ENCODE measurements at regions not wholly inside any gene's neighbourhood (a gene's known extent, or its start where the extent isn't known, plus 50 kb on each side); places are given as distances from the start of the nearest gene placed in this dataset. TPM values are rescaled to one million over a fixed set of nuclear protein-coding genes. Genes with fewer than 3 reads are reported as not detected.
A peak's percentile ranks its signal among the peaks of the same experiment; 100 is the strongest.
"Not testable (repeated sequence)": the region's sequence is repeated elsewhere in the genome, so short reads cannot be mapped to it uniquely, and the experiment has no call there.

DNA sequence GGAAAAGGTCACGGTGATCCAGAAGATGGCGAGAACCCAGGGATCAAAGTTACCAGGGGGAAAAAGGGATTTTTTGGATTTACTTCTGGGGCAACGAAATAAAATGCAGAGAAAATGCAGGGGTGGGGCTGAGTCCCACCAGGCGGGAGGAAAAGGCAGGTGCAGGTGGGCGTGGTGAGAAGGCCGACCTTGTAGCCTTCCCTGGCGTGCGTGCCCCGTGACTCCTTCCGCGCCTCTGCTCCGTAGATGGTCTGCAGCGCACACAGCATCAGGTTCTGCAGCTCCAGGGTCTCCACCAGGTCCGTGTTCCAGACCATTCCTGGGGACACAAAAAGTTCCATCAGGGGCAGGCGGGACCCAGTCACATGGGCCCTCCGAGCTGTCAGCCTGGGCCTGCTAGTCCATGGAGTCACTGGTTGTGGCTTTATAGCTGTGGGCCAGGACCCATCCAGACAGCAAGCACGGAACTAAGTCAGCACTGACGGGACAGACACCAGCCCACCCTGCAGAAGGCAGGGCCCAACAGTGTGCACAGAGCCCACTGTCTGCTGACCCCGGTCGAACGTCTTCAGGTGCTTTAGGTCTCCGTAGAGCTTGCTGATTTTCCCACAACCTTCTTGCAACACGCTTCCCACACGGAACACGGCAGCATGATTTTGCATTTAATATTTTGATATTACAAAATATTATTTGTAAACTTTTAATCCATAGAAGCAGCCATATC lies 52.4 kb upstream of the LPCAT1 start:
- not testable (repeated sequence) for H4K20me1 ChIP-seq (ENCODE audit: insufficient read depth, poor library complexity, severe bottlenecking); H3K4me2 ChIP-seq; DNase-seq (ENCODE audit: low spot score); H3K4me3 ChIP-seq; H3K27ac ChIP-seq; H3K9me3 ChIP-seq (ENCODE audit: low read depth); H2AFZ ChIP-seq; H3K36me3 ChIP-seq (replicated peaks; ENCODE audit: insufficient read depth, low read depth); H3K79me2 ChIP-seq; H3K4me1 ChIP-seq (ENCODE audit: insufficient read depth); H3K27me3 ChIP-seq; H3K9me2 ChIP-seq (replicated peaks; ENCODE audit: insufficient read depth)
- whole genome bisulfite sequencing (ENCODE audit: low lambda C conversion rate, missing lambda C conversion rate) = 97% methylated on average over 21 of the region's 25 CpGs

DNA sequence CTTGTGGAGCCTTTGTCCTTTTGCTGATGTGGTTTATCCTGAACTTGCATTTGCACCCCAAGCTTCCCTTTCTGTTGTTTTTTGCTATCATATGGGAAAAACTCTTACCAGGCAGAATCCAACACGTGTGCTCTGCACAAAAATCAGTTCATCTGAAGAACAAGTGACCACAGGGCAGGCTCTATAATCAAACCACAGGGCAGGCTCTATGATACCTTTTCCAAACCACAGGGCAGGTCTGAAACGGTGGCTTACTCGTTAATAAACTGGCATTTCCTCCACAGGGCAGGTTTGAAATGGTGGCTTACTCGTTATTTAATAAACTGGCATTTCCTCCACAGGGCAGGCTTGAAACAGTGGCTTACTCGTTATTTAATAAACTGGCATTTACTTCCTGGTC lies 51.7 kb upstream of the LPCAT1 start:
- not testable (repeated sequence) for H3K27me3 ChIP-seq; H3K4me2 ChIP-seq; H2AFZ ChIP-seq; H3K4me1 ChIP-seq (ENCODE audit: insufficient read depth); H3K9me2 ChIP-seq (replicated peaks; ENCODE audit: insufficient read depth); H4K20me1 ChIP-seq (ENCODE audit: insufficient read depth, poor library complexity, severe bottlenecking); H3K36me3 ChIP-seq (replicated peaks; ENCODE audit: insufficient read depth, low read depth); H3K4me3 ChIP-seq; H3K79me2 ChIP-seq; DNase-seq (ENCODE audit: low spot score); H3K27ac ChIP-seq; H3K9me3 ChIP-seq (ENCODE audit: low read depth)
- WGBS (ENCODE audit: low lambda C conversion rate, missing lambda C conversion rate) = 90% methylated on average over 5 of the region's 5 CpGs

DNA sequence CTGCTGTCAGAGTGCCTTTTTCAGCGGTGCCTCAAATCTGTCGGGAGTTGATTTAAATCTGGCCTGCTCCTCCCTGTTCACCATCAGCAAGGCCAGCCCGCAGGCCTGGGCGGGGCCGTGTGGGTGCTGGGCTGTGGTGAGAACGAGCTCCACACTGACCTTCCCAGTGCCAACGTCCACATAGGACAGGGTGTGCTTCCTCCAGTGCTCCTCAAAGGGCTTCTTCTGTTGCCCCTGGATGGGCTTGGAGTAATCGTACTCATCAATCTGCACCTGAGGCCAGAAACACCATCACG lies 50.2 kb upstream of the LPCAT1 start:
- WGBS (ENCODE audit: low lambda C conversion rate, missing lambda C conversion rate) = 86% methylated on average over 7 of the region's 9 CpGs
- H3K27ac ChIP-seq = peak overlapping the region; percentile 58
- not testable (repeated sequence) for H3K36me3 ChIP-seq (replicated peaks; ENCODE audit: insufficient read depth, low read depth)

DNA sequence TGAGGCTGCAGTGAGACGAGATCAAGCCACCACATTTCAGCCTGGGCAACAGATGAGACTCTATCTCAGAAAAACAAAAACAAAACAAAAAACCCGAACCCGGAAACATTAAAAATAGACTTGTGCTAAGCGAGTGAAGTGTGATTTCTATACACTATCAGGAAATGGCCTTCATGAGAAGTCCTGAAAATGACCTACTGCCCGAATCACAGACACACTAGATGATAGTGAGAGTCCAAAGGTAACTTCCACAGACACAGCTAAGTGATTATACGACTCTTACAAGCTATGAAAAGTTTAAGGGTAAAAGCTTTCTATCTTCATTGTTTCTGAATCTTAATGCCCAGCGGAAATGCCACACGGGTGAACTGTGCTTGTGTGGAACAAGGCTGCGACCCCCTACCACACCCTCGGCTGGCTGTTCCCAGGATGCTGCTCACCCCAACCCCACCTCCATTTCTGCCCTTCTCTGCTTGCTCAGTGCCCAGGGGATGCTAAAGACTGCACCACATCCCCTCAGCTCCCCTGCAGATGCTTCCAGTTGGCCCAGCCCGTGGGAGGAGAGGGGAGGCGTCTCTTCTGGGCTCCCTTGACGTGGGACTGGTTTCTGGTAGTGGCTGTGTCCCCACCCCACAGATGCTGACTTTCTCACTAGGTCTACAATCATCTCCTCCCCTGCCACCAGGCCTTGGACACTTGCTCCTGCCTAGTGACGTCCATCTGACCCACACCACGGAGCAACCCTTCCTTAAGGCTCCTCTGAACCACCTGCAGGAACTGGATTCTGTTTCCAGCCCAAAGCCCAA lies 49.7 kb upstream of the LPCAT1 start:
- 87% methylated on average over 15 of the region's 15 CpGs for WGBS (ENCODE audit: low lambda C conversion rate, missing lambda C conversion rate)
- not testable (repeated sequence) for H4K20me1 ChIP-seq (ENCODE audit: insufficient read depth, poor library complexity, severe bottlenecking); H3K4me3 ChIP-seq; DNase-seq (ENCODE audit: low spot score); H3K79me2 ChIP-seq; H3K27me3 ChIP-seq; H2AFZ ChIP-seq; H3K4me1 ChIP-seq (ENCODE audit: insufficient read depth); H3K36me3 ChIP-seq (replicated peaks; ENCODE audit: insufficient read depth, low read depth); H3K9me2 ChIP-seq (replicated peaks; ENCODE audit: insufficient read depth); H3K9me3 ChIP-seq (ENCODE audit: low read depth); H3K4me2 ChIP-seq
- peak overlapping the region; percentile 71 for H3K27ac ChIP-seq

More for the DNA sequence above, 50.2 kb upstream of the LPCAT1 start:
- not testable (repeated sequence) for H3K79me2 ChIP-seq; H3K4me3 ChIP-seq; H2AFZ ChIP-seq; H3K4me2 ChIP-seq; H3K4me1 ChIP-seq (ENCODE audit: insufficient read depth); H4K20me1 ChIP-seq (ENCODE audit: insufficient read depth, poor library complexity, severe bottlenecking); H3K27me3 ChIP-seq; H3K9me2 ChIP-seq (replicated peaks; ENCODE audit: insufficient read depth); DNase-seq (ENCODE audit: low spot score); H3K9me3 ChIP-seq (ENCODE audit: low read depth)

Small RNAs in the stretch of these regions (microRNA-seq; reads per million reads assigned to microRNA genes)
- gene MIR4277 = not detected

Small RNAs in the stretch of these regions (small RNA-seq; reads per million reads assigned to genes)
- gene AC091849.1 (not detected), gene MIR4277 (not detected)
